ENCODE measurements at regions not wholly inside any gene's neighbourhood (a gene's known extent, or its start where the extent isn't known, plus 50 kb on each side); places are given as distances from the start of the nearest gene placed in this dataset.

DNA sequence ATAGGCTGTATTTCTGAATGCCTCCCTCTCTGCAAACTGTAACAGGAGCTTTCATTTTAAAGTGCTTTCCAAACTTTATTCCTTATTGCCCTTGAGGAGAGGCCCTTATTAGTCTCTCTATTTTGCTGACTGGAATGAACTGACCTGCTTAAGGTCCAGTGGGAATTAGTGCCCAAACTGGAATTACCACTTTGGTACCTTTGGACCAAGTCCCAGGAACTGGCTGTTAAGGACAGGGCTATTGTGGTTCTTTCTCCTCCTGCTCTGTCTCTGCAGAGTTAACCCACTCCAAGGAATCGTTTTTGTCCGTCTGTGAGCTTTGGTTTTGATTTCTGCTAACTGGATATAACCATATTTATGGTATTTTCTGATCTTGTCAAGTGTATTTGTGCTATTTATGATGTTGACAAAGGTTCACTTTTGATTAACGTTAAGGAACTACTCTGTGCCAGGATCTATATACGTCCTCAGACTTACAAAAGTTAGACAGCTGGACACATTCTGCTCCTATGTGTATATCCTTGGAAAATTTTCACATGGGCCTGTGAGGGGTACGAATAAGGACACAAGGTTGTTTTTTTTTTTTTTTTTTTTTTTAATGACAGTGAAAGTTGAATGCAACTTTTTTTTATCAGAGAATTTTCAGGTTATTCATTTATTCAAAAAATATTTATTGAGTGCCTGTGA is 189.1 kb upstream of the ANKRD55 start:
- TF ChIP-seq, protein P1, sequence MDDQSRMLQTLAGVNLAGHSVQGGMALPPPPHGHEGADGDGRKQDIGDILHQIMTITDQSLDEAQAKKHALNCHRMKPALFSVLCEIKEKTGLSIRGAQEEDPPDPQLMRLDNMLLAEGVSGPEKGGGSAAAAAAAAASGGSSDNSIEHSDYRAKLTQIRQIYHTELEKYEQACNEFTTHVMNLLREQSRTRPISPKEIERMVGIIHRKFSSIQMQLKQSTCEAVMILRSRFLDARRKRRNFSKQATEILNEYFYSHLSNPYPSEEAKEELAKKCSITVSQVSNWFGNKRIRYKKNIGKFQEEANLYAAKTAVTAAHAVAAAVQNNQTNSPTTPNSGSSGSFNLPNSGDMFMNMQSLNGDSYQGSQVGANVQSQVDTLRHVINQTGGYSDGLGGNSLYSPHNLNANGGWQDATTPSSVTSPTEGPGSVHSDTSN (IDR thresholded peaks at IDR 0.05) = no peak
- TF ChIP-seq POLR2AphosphoS5 (IDR thresholded peaks at IDR 0.05; ENCODE audit: low read depth, low read length) (no peak), ELF1 (IDR thresholded peaks at IDR 0.05) (no peak), FOXM1 (IDR thresholded peaks at IDR 0.05; ENCODE audit: low read depth) (no peak), YY1 (IDR thresholded peaks at IDR 0.05; ENCODE audit: low read depth) (no peak), JUND (IDR thresholded peaks at IDR 0.05) (no peak), RFX5 (IDR thresholded peaks at IDR 0.05; ENCODE audit: low read length) (no peak), TEAD4 (IDR thresholded peaks at IDR 0.05; ENCODE audit: borderline replicate concordance, insufficient read depth) (no peak), FOXJ3 (CRISPR knock-in tag; IDR thresholded peaks at IDR 0.05) (no peak), RXRA (IDR thresholded peaks at IDR 0.05; ENCODE audit: borderline replicate concordance, low read depth) (no peak), SMC3 (IDR thresholded peaks at IDR 0.05; ENCODE audit: low read depth, low read length) (no peak), RCOR1 (IDR thresholded peaks at IDR 0.05; ENCODE audit: low read length) (no peak), TCF12 (IDR thresholded peaks at IDR 0.05) (no peak), MEF2A (IDR thresholded peaks at IDR 0.05; ENCODE audit: borderline replicate concordance, low read depth) (no peak)
- TF ChIP-seq, protein P2, sequence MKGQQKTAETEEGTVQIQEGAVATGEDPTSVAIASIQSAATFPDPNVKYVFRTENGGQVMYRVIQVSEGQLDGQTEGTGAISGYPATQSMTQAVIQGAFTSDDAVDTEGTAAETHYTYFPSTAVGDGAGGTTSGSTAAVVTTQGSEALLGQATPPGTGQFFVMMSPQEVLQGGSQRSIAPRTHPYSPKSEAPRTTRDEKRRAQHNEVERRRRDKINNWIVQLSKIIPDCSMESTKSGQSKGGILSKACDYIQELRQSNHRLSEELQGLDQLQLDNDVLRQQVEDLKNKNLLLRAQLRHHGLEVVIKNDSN (IDR thresholded peaks at IDR 0.05; ENCODE audit: borderline replicate concordance, low read depth) = no peak
- TF ChIP-seq, protein P3, sequence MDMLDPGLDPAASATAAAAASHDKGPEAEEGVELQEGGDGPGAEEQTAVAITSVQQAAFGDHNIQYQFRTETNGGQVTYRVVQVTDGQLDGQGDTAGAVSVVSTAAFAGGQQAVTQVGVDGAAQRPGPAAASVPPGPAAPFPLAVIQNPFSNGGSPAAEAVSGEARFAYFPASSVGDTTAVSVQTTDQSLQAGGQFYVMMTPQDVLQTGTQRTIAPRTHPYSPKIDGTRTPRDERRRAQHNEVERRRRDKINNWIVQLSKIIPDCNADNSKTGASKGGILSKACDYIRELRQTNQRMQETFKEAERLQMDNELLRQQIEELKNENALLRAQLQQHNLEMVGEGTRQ (IDR thresholded peaks at IDR 0.05; ENCODE audit: borderline replicate concordance, low read depth, low read length) = no peak
- TF ChIP-seq, protein P4, sequence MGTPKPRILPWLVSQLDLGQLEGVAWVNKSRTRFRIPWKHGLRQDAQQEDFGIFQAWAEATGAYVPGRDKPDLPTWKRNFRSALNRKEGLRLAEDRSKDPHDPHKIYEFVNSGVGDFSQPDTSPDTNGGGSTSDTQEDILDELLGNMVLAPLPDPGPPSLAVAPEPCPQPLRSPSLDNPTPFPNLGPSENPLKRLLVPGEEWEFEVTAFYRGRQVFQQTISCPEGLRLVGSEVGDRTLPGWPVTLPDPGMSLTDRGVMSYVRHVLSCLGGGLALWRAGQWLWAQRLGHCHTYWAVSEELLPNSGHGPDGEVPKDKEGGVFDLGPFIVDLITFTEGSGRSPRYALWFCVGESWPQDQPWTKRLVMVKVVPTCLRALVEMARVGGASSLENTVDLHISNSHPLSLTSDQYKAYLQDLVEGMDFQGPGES (IDR thresholded peaks at IDR 0.05; ENCODE audit: low read depth, low read length) = no peak
- no peaks in the 10 kb centered on the region for H3F3A ChIP-seq (replicated peaks; ENCODE audit: insufficient read depth)
- no peaks in the 10 kb centered on the region for H4K20me1 ChIP-seq (ENCODE audit: insufficient read depth)
- 54% methylated on average over 5 of the region's 5 CpGs for WGBS (ENCODE audit: low lambda C conversion rate)
- POLR2A ChIA-PET = no interaction called here
- H3K36me3 ChIP-seq (replicated peaks in 1 of 2; ENCODE audit: control insufficient read depth in 1 of 2, insufficient read depth in 2 of 2, low read length in 1 of 2) = no peaks in the 10 kb centered on the region
- H3K4me3 ChIP-seq (ENCODE audit: low read depth in 2 of 2, low read length in 1 of 2) = no peak overlapping the region
- H3K9me3 ChIP-seq = peaks cover 11% of the 10 kb centered on the region; the same call in 1 of the 2 replicates
- no peaks in the 10 kb centered on the region for H3K79me2 ChIP-seq (ENCODE audit: insufficient read depth)
- H3K27me3 ChIP-seq (ENCODE audit: insufficient read depth) = no peaks in the 10 kb centered on the region
- H3K4me2 ChIP-seq = no peak overlapping the region
- no peaks in the 10 kb centered on the region for H3K9me2 ChIP-seq
- no peak overlapping the region for H3K9ac ChIP-seq
- CTCF ChIA-PET = no interaction called here
- H3K4me1 ChIP-seq (ENCODE audit: control insufficient read depth in 1 of 2, insufficient read depth in 2 of 2, low read depth in 1 of 2, low read length in 1 of 2) = peaks cover 0 to 3% of the 10 kb centered on the region in 2 experiments; a peak in 1 of 4 replicates
- H2AFZ ChIP-seq (ENCODE audit: low read depth) = no peak overlapping the region
- H3K27ac ChIP-seq (ENCODE audit: low read depth in 2 of 2, low read length in 1 of 2) = no peak overlapping the region
- no peak for DNase-seq
